HEK293T (cell line): ENCODE measurements at regions not wholly inside any gene's neighbourhood (a gene's known extent, or its start where the extent isn't known, plus 50 kb on each side); places are given as distances from the start of the nearest gene placed in this dataset.

ENCODE experiments used
- CTCF ChIA-PET: fragments of 350-600 bp; formaldehyde crosslinking; extraction: SDS; loops from one replicate; lab custom pipeline; 2021; ENCODE audit warnings: antibody characterized with exemption, inconsistent platforms; lab: Yijun Ruan, JAX
- POLR2A ChIA-PET: fragments of 350-600 bp; formaldehyde crosslinking; extraction: SDS; loops from one replicate; lab custom pipeline; 2020; ENCODE audit warnings: antibody characterized with exemption, inconsistent platforms; lab: Yijun Ruan, JAX
- DNase-seq: peaks from one replicate; pipeline ENCODE4 v3.0.0; 2012; ENCODE audit warnings: mixed read lengths; ENCODE audit errors: extremely low spot score
- ARNT ChIP-seq: fragments of 450-650 bp; IDR thresholded peaks from 2 replicates; pipeline ENCODE4 v1.6.1; 2017; ENCODE audit warnings: mild to moderate bottlenecking
- BHLHE40 ChIP-seq: fragments of 450-650 bp; IDR thresholded peaks from 2 replicates; pipeline ENCODE4 v1.6.1; 2016; ENCODE audit warnings: mild to moderate bottlenecking, moderate library complexity, borderline replicate concordance
- FOXK2 ChIP-seq: fragments of 450-650 bp; IDR thresholded peaks from 2 replicates; pipeline ENCODE4 v1.6.1; 2016; ENCODE audit warnings: mild to moderate bottlenecking
- FOXM1 ChIP-seq: fragments of 450-650 bp; IDR thresholded peaks from 2 replicates; pipeline ENCODE4 v1.6.1; 2017; ENCODE audit warnings: mild to moderate bottlenecking, borderline replicate concordance
- LEF1 ChIP-seq: fragments of 450-650 bp; IDR thresholded peaks from 2 replicates; pipeline ENCODE4 v1.6.1; 2017; ENCODE audit warnings: mild to moderate bottlenecking, borderline replicate concordance
- NFRKB ChIP-seq: fragments of 450-650 bp; IDR thresholded peaks from 2 replicates; pipeline ENCODE4 v1.6.1; 2016; ENCODE audit warnings: mild to moderate bottlenecking, moderate library complexity
- PKNOX1 ChIP-seq: fragments of 450-650 bp; IDR thresholded peaks from 2 replicates; pipeline ENCODE4 v1.6.1; 2016
- SP1 ChIP-seq: fragments of 450-650 bp; IDR thresholded peaks from 2 replicates; pipeline ENCODE4 v1.6.1; 2017
- SUZ12 ChIP-seq: fragments of 450-650 bp; IDR thresholded peaks from 2 replicates; pipeline ENCODE4 v1.6.1; 2016; ENCODE audit warnings: mild to moderate bottlenecking
- TARDBP ChIP-seq: fragments of 450-650 bp; IDR thresholded peaks from 2 replicates; pipeline ENCODE4 v1.6.1; 2016

GRCh38 chr1:9183898-9184297 is 50.7 kb upstream of the H6PD start:
- POLR2A ChIA-PET = no interaction called here
- no peak for DNase-seq
- CTCF ChIA-PET = no interaction called here
- TF ChIP-seq TARDBP (no peak), FOXM1 (no peak), ARNT (no peak), PKNOX1 (no peak), BHLHE40 (no peak), SP1 (no peak), LEF1 (no peak), FOXK2 (no peak), SUZ12 (no peak)

GRCh38 chr1:9184749-9185148 is 49.8 kb upstream of the H6PD start:
- ChIA-PET CTCF (no interaction called here), POLR2A (no interaction called here)
- TF ChIP-seq ARNT (no peak), BHLHE40 (no peak), TARDBP (no peak), FOXM1 (no peak), NFRKB (no peak), FOXK2 (no peak), LEF1 (no peak), SUZ12 (no peak)
- DNase-seq = no peak
